H9 (cell line): ENCODE measurements at regions not wholly inside any gene's neighbourhood (a gene's known extent, or its start where the extent isn't known, plus 50 kb on each side); places are given as distances from the start of the nearest gene placed in this dataset.

Source experiments
- DNase-seq: peaks from one replicate; pipeline ENCODE4 v3.0.0-alpha.2; 2017
- H2AFZ ChIP-seq: one replicate; pipeline ENCODE4 v1.6.1; 2013; ENCODE audit warnings: mild to moderate bottlenecking, low read length, control low read depth, moderate library complexity
- H2AK5ac ChIP-seq: 2 replicates; pipeline ENCODE4 v1.6.1; 2013; ENCODE audit warnings: low read length, control low read depth, mixed read lengths; ENCODE audit not compliant: insufficient read length
- H2BK120ac ChIP-seq: one replicate; pipeline ENCODE4 v1.6.1; 2013; ENCODE audit warnings: low read depth, mild to moderate bottlenecking, low read length, control low read depth, inconsistent platforms; ENCODE audit not compliant: poor library complexity, severe bottlenecking
- H2BK12ac ChIP-seq: 2 replicates; pipeline ENCODE4 v1.6.1; 2013; ENCODE audit warnings: low read length, control low read depth, mixed read lengths, low read depth; ENCODE audit not compliant: insufficient read length
- H2BK15ac ChIP-seq: 2 replicates; pipeline ENCODE4 v1.6.1; 2013; ENCODE audit warnings: low read depth, low read length, control low read depth
- H2BK20ac ChIP-seq: one replicate; pipeline ENCODE4 v1.6.1; 2013; ENCODE audit warnings: low read depth, mild to moderate bottlenecking, low read length, control low read depth, inconsistent platforms; ENCODE audit not compliant: poor library complexity, severe bottlenecking
- H2BK5ac ChIP-seq: 2 replicates; pipeline ENCODE4 v1.6.1; 2013; ENCODE audit warnings: low read length, control low read depth, mixed read lengths; ENCODE audit not compliant: insufficient read length
- H3K14ac ChIP-seq: 2 replicates; pipeline ENCODE4 v1.6.1; 2013; ENCODE audit warnings: low read length, control low read depth; ENCODE audit not compliant: insufficient read depth
- H3K18ac ChIP-seq: 2 replicates; pipeline ENCODE4 v1.6.1; 2013; ENCODE audit warnings: low read depth, mild to moderate bottlenecking, mixed read lengths, low read length, control low read depth; ENCODE audit not compliant: insufficient read length
- H3K23ac ChIP-seq: 2 replicates; pipeline ENCODE4 v1.6.1; 2013; ENCODE audit warnings: low read length, control low read depth, mixed read lengths, low read depth; ENCODE audit not compliant: insufficient read length
- H3K23me2 ChIP-seq: 2 replicates; pipeline ENCODE4 v1.6.1; 2013; ENCODE audit warnings: low read depth, mild to moderate bottlenecking, mixed read lengths, low read length, control low read depth; ENCODE audit not compliant: insufficient read length, poor library complexity, severe bottlenecking
- H3K27ac ChIP-seq: 2 replicates; pipeline ENCODE4 v1.5.1; 2013; ENCODE audit warnings: low read length, control low read depth, mixed read lengths, low read depth; ENCODE audit not compliant: insufficient read length
- H3K27me3 ChIP-seq: 2 replicates; pipeline ENCODE4 v1.6.1; 2013; ENCODE audit warnings: low read length, control low read depth, inconsistent platforms; ENCODE audit not compliant: insufficient read depth
- H3K4ac ChIP-seq: 2 replicates; pipeline ENCODE4 v1.6.1; 2013; ENCODE audit warnings: low read depth, mild to moderate bottlenecking, control low read depth, inconsistent platforms, low read length, moderate library complexity
- H3K4me1 ChIP-seq: 2 replicates; pipeline ENCODE4 v1.6.1; 2013; ENCODE audit warnings: low read length, control low read depth, inconsistent platforms; ENCODE audit not compliant: insufficient read depth
- H3K4me2 ChIP-seq: 2 replicates; pipeline ENCODE4 v1.6.1; 2013; ENCODE audit warnings: low read length, control low read depth, mixed read lengths; ENCODE audit not compliant: insufficient read length, insufficient read depth
- H3K56ac ChIP-seq: 2 replicates; pipeline ENCODE4 v1.6.1; 2013; ENCODE audit warnings: low read depth, mild to moderate bottlenecking, mixed read lengths, low read length, control low read depth; ENCODE audit not compliant: insufficient read length
- H3K79me1 ChIP-seq: 2 replicates; pipeline ENCODE4 v1.6.1; 2013; ENCODE audit warnings: low read depth, mild to moderate bottlenecking, moderate library complexity, low read length, control low read depth, inconsistent platforms; ENCODE audit not compliant: insufficient read depth, poor library complexity, severe bottlenecking
- H3K79me2 ChIP-seq: 2 replicates; pipeline ENCODE4 v1.6.1; 2013; ENCODE audit warnings: low read length, control low read depth, inconsistent platforms; ENCODE audit not compliant: insufficient read depth
- H3K9ac ChIP-seq: 2 replicates; pipeline ENCODE4 v1.6.1; 2013; ENCODE audit warnings: low read length, control low read depth, mixed read lengths; ENCODE audit not compliant: insufficient read length; ENCODE audit errors: extremely low read depth
- H3K9me3 ChIP-seq: one replicate; pipeline ENCODE4 v1.6.1; 2013; ENCODE audit warnings: low read depth, low read length, inconsistent platforms; ENCODE audit not compliant: control insufficient read depth
- H3T11ph ChIP-seq: one replicate; pipeline ENCODE4 v1.6.1; 2013; ENCODE audit warnings: mild to moderate bottlenecking, low read length, control low read depth, inconsistent platforms
- H4K20me1 ChIP-seq: one replicate; pipeline ENCODE4 v1.6.1; 2013; ENCODE audit not compliant: control insufficient read depth, insufficient read length, insufficient read depth
- H4K5ac ChIP-seq: 2 replicates; pipeline ENCODE4 v1.6.1; 2013; ENCODE audit warnings: low read depth, mild to moderate bottlenecking, mixed read lengths, low read length, control low read depth; ENCODE audit not compliant: insufficient read length
- H4K8ac ChIP-seq: replicated peaks from 2 replicates; pipeline ENCODE4 v1.6.1; 2013; ENCODE audit warnings: low read length, control low read depth, mixed read lengths, low read depth; ENCODE audit not compliant: insufficient read length
- H4K91ac ChIP-seq: 2 replicates; pipeline ENCODE4 v1.6.1; 2013; ENCODE audit warnings: low read depth, mild to moderate bottlenecking, moderate library complexity, mixed read lengths, low read length, control low read depth; ENCODE audit not compliant: insufficient read length
- H3K27ac Mint-ChIP-seq, 3 experiments: 2 replicates in 2 of 3; 3 replicates in 1 of 3; pipeline ENCODE4 v1.8.0; 2020 to 2021; ENCODE audit warnings: mixed read lengths in 3 of 3, mild to moderate bottlenecking in 1 of 3, moderate library complexity in 1 of 3
- H3K27me3 Mint-ChIP-seq: 2 replicates; pipeline ENCODE4 v1.8.0; 2021; ENCODE audit warnings: low read depth, mild to moderate bottlenecking, moderate library complexity, mixed read lengths
- H3K36me3 Mint-ChIP-seq, 3 experiments: 2 replicates in 2 of 3; 3 replicates in 1 of 3; pipeline ENCODE4 v1.8.0; 2020 to 2021; ENCODE audit warnings: low read depth in 3 of 3, mixed read lengths in 3 of 3; ENCODE audit not compliant: insufficient read depth in 1 of 3
- H3K4me1 Mint-ChIP-seq, 2 experiments: 2 replicates each; pipeline ENCODE4 v1.8.0; 2020; ENCODE audit warnings: mixed read lengths in 2 of 2
- H3K4me3 Mint-ChIP-seq, 2 experiments: 2 replicates in 1 of 2; 3 replicates in 1 of 2; pipeline ENCODE4 v1.8.0; 2020 to 2021; ENCODE audit warnings: mild to moderate bottlenecking in 2 of 2, mixed read lengths in 2 of 2, moderate library complexity in 1 of 2
- H3K9me3 Mint-ChIP-seq, 2 experiments: 2 replicates in 1 of 2; 3 replicates in 1 of 2; pipeline ENCODE4 v1.8.0; 2020; ENCODE audit warnings: mild to moderate bottlenecking in 2 of 2, mixed read lengths in 2 of 2, moderate library complexity in 1 of 2
- WGBS: extraction: QIAGEN DNeasy Blood & Tissue Kit; methylation state at CpG from one replicate; pipeline ENCODE4 v1.1.7; 2013; ENCODE audit warnings: missing lambda C conversion rate, low lambda C conversion rate, mixed read lengths; ENCODE audit not compliant: insufficient read length; ENCODE audit errors: extremely low coverage; 5-methylcytosine and 5-hydroxymethylcytosine counted together
- TF ChIP-seq, protein P1 (sequence below): fragments of 200-600 bp; sonication (generic); conservative IDR thresholded peaks from 3 replicates; pipeline ENCODE4 v1.8.0; 2021; ENCODE audit warnings: antibody characterized with exemption, mild to moderate bottlenecking

DNA sequence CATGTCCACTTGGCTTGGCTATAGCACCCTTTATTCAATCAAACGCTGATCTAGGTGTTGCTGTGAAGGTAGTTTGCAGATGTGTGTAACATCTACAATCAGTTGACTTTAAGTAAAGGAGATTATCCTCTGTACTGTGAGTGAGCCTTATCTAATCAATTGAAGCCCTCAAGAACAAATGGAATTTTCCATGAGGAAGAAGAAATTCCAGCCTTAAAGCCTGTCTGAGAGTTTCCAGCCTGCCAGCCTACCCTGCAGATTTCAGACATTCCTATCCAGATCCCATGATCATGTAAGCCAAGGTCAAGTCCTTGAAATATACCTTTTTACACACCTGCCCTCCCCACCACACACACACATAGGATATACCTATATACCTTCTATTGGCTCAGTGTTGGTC lies 696.7 kb downstream of the MRPL39 start:
- H3K27me3 Mint-ChIP-seq = no peaks in the 10 kb centered on the region
- H3K23ac ChIP-seq = no peak overlapping the region
- no peaks in the 10 kb centered on the region for H3K79me2 ChIP-seq
- no peak overlapping the region for H3K56ac ChIP-seq
- no peak overlapping the region for H4K8ac ChIP-seq
- no peaks in the 10 kb centered on the region for H3K79me1 ChIP-seq
- H3K4me2 ChIP-seq = no peak overlapping the region
- no peaks in the 10 kb centered on the region for H3K9me3 ChIP-seq
- no peak overlapping the region for H3T11ph ChIP-seq
- H4K5ac ChIP-seq = no peak overlapping the region
- no peak overlapping the region for H3K27ac Mint-ChIP-seq
- TF ChIP-seq, protein P1, sequence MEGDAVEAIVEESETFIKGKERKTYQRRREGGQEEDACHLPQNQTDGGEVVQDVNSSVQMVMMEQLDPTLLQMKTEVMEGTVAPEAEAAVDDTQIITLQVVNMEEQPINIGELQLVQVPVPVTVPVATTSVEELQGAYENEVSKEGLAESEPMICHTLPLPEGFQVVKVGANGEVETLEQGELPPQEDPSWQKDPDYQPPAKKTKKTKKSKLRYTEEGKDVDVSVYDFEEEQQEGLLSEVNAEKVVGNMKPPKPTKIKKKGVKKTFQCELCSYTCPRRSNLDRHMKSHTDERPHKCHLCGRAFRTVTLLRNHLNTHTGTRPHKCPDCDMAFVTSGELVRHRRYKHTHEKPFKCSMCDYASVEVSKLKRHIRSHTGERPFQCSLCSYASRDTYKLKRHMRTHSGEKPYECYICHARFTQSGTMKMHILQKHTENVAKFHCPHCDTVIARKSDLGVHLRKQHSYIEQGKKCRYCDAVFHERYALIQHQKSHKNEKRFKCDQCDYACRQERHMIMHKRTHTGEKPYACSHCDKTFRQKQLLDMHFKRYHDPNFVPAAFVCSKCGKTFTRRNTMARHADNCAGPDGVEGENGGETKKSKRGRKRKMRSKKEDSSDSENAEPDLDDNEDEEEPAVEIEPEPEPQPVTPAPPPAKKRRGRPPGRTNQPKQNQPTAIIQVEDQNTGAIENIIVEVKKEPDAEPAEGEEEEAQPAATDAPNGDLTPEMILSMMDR = no peak
- H3K27me3 ChIP-seq = no peaks in the 10 kb centered on the region
- H3K27ac ChIP-seq = no peak overlapping the region
- no peaks in the 10 kb centered on the region for H3K4me1 Mint-ChIP-seq
- H4K20me1 ChIP-seq = no peaks in the 10 kb centered on the region
- WGBS = no CpG with 5 or more reads among the region's 1 CpG
- H2AK5ac ChIP-seq = no peak overlapping the region
- H4K91ac ChIP-seq = no peak overlapping the region
- no peak overlapping the region for H2BK5ac ChIP-seq
- H2BK120ac ChIP-seq = no peak overlapping the region
- no peak overlapping the region for H3K18ac ChIP-seq
- no peak overlapping the region for H3K9ac ChIP-seq
- H2BK15ac ChIP-seq = no peak overlapping the region
- H3K4ac ChIP-seq = no peak overlapping the region
- no peak overlapping the region for H2BK12ac ChIP-seq
- H2AFZ ChIP-seq = no peak overlapping the region
- no peaks in the 10 kb centered on the region for H3K23me2 ChIP-seq
- peaks cover 40 to 56% of the 10 kb centered on the region in 2 experiments for H3K9me3 Mint-ChIP-seq
- no peak overlapping the region for H2BK20ac ChIP-seq
- DNase-seq = no peak
- H3K4me3 Mint-ChIP-seq = no peak overlapping the region
- no peak overlapping the region for H3K14ac ChIP-seq
- no peaks in the 10 kb centered on the region for H3K36me3 Mint-ChIP-seq
- no peaks in the 10 kb centered on the region for H3K4me1 ChIP-seq
